Small intestine (tissue), 7 donors: ENCODE measurements at regions not wholly inside any gene's neighbourhood (a gene's known extent, or its start where the extent isn't known, plus 50 kb on each side); places are given as distances from the start of the nearest gene placed in this dataset.

Experiments
- DNase-seq, 2 donors: peaks; one replicate each; pipeline versions ENCODE4 v3.0.0 to v3.0.0-alpha.2; 2013
- FAIRE-seq: peaks from 2 replicates; lab custom pipeline; 2012; peaks lifted over from hg19 to GRCh38; lab: Jason Lieb, UNC
- H3K27ac ChIP-seq, 3 donors: one replicate each; pipeline ENCODE4 v1.5.1; 2013; ENCODE audit warnings: low read length in 2 of 3, mild to moderate bottlenecking in 2 of 3, control low read depth in 1 of 3, inconsistent platforms in 1 of 3, low read depth in 1 of 3, moderate library complexity in 1 of 3
- H3K27me3 ChIP-seq, 3 donors: one replicate each; pipeline ENCODE4 v1.6.1; 2013; ENCODE audit warnings: low read length in 3 of 3, inconsistent platforms in 1 of 3; ENCODE audit not compliant: control insufficient read depth in 3 of 3, insufficient read depth in 3 of 3
- H3K36me3 ChIP-seq, 3 donors: one replicate each; pipeline ENCODE4 v1.6.1; 2013; ENCODE audit warnings: low read length in 3 of 3, inconsistent platforms in 1 of 3, low read depth in 1 of 3, mild to moderate bottlenecking in 1 of 3, moderate library complexity in 1 of 3; ENCODE audit not compliant: control insufficient read depth in 3 of 3, insufficient read depth in 2 of 3
- H3K4me1 ChIP-seq, 3 donors: one replicate each; pipeline ENCODE4 v1.6.1; 2013; ENCODE audit warnings: low read length in 2 of 3, inconsistent platforms in 1 of 3, low read depth in 1 of 3, mild to moderate bottlenecking in 1 of 3, moderate library complexity in 1 of 3; ENCODE audit not compliant: control insufficient read depth in 3 of 3, insufficient read depth in 2 of 3
- H3K4me3 ChIP-seq, 3 donors: one replicate each; pipeline ENCODE4 v1.5.1; 2013; ENCODE audit warnings: low read length in 3 of 3, control low read depth in 1 of 3, inconsistent platforms in 1 of 3, low read depth in 1 of 3, mild to moderate bottlenecking in 1 of 3, moderate library complexity in 1 of 3
- H3K9me3 ChIP-seq, 2 donors: one replicate each; pipeline ENCODE4 v1.6.1; 2013; ENCODE audit warnings: low read depth in 1 of 2, low read length in 1 of 2; ENCODE audit not compliant: control insufficient read depth in 2 of 2, insufficient read depth in 1 of 2
- WGBS, 3 donors: extraction: QIAGEN DNeasy Blood & Tissue Kit; methylation state at CpG; one replicate each; pipeline ENCODE4 v1.1.7; 2013; 5-methylcytosine and 5-hydroxymethylcytosine counted together
- donor health status: healthy with polysubstance abuse.
- donor health status: control.
- donor health status: control.
- donor health status: Bipolar disorder and iron deficiency.
- donor health status: healthy.

DNA sequence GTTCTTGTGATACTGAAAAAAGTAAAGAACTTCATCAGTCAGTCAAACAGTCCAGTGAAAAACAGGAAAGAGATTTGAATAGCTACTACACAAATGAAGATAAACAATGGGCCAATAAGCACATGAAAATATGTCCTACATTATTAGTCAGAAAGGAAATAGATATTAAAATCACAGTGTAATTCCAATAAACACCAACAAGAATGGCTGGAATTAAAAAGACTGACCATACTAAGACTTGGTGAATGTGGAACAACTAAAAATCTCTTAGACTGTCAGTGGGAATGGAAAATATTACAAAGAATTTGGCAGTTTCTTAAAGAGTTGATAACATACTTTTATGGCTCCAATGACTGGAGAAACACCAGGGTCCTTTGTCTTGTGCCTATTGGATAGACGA is 241.8 kb upstream of the USP24 start:
- peaks cover 0 to 9% of the 10 kb centered on the region in 2 donors for H3K9me3 ChIP-seq
- 81 to 85% (median 83%) methylated on average over 1 of the region's 1 CpG for WGBS, 3 donors
- no peaks in the 10 kb centered on the region for H3K27me3 ChIP-seq
- no peaks in the 10 kb centered on the region for H3K4me1 ChIP-seq
- no peak overlapping the region for H3K4me3 ChIP-seq
- H3K27ac ChIP-seq = no peak overlapping the region
- FAIRE-seq (no peak), DNase-seq (no peak)
- no peaks in the 10 kb centered on the region for H3K36me3 ChIP-seq

DNA sequence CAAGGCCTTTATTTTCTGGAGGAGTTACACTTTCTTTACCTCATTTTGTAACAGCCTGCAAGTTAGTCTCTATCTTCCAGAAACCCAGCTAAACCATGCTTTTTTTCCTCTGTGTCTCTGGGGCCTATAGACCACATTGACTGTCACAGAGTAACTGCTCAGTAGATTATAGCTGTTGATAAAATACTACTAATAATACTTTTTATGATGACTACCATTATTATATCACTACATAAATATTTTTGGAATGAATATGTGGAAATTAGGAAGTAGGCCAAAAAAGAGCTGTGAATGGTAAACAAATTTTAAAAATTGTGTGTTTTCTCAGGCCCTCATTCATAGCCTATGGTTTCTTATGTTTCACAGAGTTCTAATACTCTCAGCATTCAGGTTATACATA is 233.1 kb upstream of the USP24 start:
- no peak for DNase-seq

DNA sequence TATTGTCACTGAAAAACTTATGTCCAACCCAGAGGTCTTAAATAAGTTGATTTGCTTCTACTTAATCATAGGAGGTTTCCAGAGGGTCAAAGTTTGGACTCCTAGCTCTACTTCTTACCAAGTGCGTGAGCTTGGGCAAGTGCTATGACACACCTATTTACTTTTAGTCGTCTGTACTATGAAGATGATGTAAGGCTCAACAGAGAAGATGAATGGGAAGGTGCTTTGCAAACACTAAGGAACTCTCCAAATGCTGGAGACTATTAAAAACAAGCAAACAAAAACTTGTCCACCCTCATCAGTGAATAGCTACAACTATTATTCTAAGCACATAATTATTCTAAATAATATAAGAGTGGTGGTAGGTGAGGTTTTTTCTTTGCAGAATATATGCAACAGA is 232.3 kb upstream of the USP24 start:
- FAIRE-seq = no peak
- 7 to 55% (median 23%) methylated on average over 2 of the region's 2 CpGs for WGBS, 3 donors

More for the DNA sequence above, 233.1 kb upstream of the USP24 start:
- H3K4me1 ChIP-seq = no peaks in the 10 kb centered on the region
- H3K36me3 ChIP-seq = no peaks in the 10 kb centered on the region
- no peak overlapping the region for H3K4me3 ChIP-seq
- peaks cover 0 to 2% (median 1%) of the 10 kb centered on the region in 3 donors for H3K27me3 ChIP-seq
- peaks cover 0 to 3% of the 10 kb centered on the region in 2 donors for H3K9me3 ChIP-seq
- no peak for FAIRE-seq
- H3K27ac ChIP-seq = no peak overlapping the region

DNA sequence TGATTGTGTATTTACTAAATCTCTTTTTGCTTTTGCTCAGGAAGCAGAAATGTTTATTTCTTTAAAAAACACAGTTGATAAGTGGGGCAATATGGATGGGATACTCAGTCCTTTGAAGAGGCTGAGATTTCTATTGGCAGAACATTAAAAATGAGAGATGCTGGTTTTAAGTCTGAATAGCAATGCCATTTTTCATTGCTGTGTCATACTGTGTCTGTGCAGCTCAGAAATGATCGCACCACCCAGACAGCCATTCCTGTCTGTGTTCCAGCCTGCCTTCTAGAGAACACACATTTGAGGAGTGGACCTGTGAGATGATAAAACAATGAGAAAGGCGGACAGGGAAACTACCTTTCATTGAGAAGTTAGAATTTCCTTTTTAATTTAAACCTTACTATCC is 231.2 kb upstream of the USP24 start:
- peaks cover 0 to 2% (median 1%) of the 10 kb centered on the region in 3 donors for H3K27me3 ChIP-seq
- no peaks in the 10 kb centered on the region for H3K4me1 ChIP-seq
- FAIRE-seq (no peak), DNase-seq (no peak)
- no peak overlapping the region for H3K27ac ChIP-seq
- 82 to 92% (median 90%) methylated on average over 2 of the region's 2 CpGs for WGBS, 3 donors
- no peaks in the 10 kb centered on the region for H3K36me3 ChIP-seq
- H3K4me3 ChIP-seq = no peak overlapping the region
- H3K9me3 ChIP-seq = peaks cover 0 to 3% of the 10 kb centered on the region in 2 donors

More for the DNA sequence above, 232.3 kb upstream of the USP24 start:
- peak in 1 of 2 donors; percentile 35 for DNase-seq
- Histone ChIP-seq H3K4me3 (no peak overlapping the region), H3K9me3 (peaks cover 0 to 3% of the 10 kb centered on the region in 2 donors), H3K27ac (no peak overlapping the region), H3K36me3 (no peaks in the 10 kb centered on the region), H3K27me3 (peaks cover 0 to 2% (median 1%) of the 10 kb centered on the region in 3 donors), H3K4me1 (no peaks in the 10 kb centered on the region)

DNA sequence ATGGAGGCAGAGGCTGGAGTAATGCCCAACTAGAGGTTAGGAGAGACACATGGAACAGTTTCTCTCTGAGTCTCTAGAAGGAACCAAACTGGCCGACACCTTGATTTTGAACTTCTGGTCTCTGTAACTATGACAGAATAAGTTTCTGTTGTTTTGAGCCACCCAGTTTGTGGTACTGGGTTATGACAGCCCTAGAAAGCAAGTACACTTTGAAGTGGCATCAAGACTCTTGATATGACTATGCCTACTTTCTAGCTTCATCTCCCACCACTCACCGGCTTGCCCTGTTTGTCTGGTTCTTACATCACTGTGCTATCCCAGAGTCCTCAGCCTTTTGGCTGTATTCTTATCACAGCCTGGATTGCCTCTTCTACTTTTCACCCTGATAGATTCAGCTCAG is 230.3 kb upstream of the USP24 start:
- Histone ChIP-seq H3K9me3 (peaks cover 0 to under 1% of the 10 kb centered on the region in 2 donors), H3K27me3 (peaks cover 0 to 2% (median 1%) of the 10 kb centered on the region in 3 donors), H3K4me3 (no peak overlapping the region), H3K27ac (no peak overlapping the region), H3K4me1 (no peaks in the 10 kb centered on the region), H3K36me3 (no peaks in the 10 kb centered on the region)
- no peak for FAIRE-seq
- 67 to 86% (median 79%) methylated on average over 2 of the region's 2 CpGs for WGBS, 3 donors
- DNase-seq = no peak

DNA sequence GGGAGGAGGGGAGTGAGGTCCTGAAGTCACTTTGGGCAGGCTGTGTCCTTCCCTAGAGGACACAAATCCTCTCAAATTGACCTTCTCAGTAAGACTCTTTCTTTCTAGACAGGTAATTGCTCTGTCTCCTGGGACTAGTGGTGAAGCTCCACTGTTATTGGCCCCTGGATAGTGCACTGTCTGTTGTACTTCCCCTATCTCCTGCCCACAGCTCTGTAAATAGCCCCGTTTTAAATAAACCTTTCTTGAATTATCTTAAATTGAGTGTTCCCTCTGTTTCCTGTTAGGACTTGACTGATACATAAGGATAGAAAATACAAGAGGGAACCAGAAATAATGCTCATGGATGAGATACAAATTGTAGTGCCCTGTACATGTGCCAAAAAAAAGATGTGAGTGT is 229.5 kb upstream of the USP24 start:
- DNase-seq = no peak
- Histone ChIP-seq H3K4me1 (no peaks in the 10 kb centered on the region), H3K27me3 (peaks cover 0 to 2% (median 1%) of the 10 kb centered on the region in 3 donors), H3K36me3 (no peaks in the 10 kb centered on the region), H3K4me3 (no peak overlapping the region), H3K9me3 (no peaks in the 10 kb centered on the region), H3K27ac (peak overlapping the region in 1 of 3 donors; percentile 35)
- WGBS, 3 donors = 56 to 67% (median 64%) methylated on average over 1 of the region's 1 CpG
- FAIRE-seq = no peak

DNA sequence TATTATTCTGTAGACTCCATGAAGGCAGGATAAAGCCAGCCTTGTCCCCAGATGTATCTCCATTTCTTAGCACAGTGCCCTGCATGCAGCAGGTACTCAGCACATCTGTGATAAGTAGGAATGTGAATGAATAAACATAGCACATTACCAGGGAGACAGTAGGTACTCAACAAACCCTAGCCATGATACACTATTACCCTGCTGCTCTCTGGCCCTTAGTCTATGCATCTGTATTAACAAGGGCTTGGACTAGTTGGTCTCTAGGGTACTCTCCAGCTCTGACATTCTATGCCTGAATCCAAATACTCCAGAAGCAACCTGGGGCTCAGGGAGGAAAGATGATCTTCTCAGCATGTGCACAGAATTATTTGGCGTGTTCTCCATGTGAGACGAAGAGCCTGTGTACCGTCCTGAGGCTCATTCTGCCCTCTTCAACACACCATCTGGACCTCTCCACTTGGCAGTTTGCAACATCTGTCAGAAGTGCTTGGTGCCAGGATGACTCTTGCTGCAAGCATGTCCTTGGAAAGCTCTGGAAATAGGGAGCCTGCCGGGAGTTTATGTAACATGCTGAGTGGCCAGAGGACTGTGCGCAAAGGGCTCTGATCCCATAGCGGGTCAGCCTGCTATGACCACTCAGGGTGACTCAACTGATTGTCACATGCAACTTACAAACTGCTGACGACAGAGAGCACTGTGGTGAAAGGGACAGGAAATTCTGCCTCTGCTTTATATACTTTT is 228.2 kb upstream of the USP24 start:
- Histone ChIP-seq H3K4me3 (no peak overlapping the region), H3K27me3 (peaks cover 0 to 2% (median 1%) of the 10 kb centered on the region in 3 donors), H3K4me1 (no peaks in the 10 kb centered on the region), H3K9me3 (no peaks in the 10 kb centered on the region), H3K27ac (peak overlapping the region in 1 of 3 donors; percentile 12), H3K36me3 (no peaks in the 10 kb centered on the region)
- FAIRE-seq (no peak), DNase-seq (peak; percentile 7 to 26)
- 56 to 83% (median 83%) methylated on average over 7 of the region's 7 CpGs for WGBS, 3 donors

DNA sequence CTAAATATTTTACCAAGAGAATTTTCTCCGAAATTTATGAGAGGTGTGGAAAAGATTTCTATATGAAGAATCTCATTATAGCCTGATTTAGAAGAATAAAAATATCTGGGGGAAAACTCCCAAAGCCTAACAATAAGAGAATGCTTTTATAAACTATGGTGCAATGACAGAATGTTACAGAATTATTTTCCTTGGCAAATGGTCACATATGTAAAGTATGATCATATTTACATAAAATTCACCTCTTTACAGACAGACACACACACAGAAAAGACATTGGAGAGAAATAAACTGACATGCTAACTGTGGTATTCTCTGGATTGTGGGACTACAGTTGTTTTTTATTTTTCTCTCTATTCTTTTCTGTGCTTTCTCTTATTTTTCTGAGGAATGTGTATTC is 226.3 kb upstream of the USP24 start:
- DNase-seq = no peak
- Histone ChIP-seq H3K36me3 (no peaks in the 10 kb centered on the region), H3K4me3 (no peak overlapping the region), H3K9me3 (no peaks in the 10 kb centered on the region), H3K27ac (no peak overlapping the region), H3K27me3 (peaks cover 0 to 2% (median 1%) of the 10 kb centered on the region in 3 donors), H3K4me1 (no peaks in the 10 kb centered on the region)
- FAIRE-seq = no peak
- 80 to 95% (median 80%) methylated on average over 1 of the region's 1 CpG for WGBS, 3 donors
